HCT116 (cell line): ENCODE measurements at regions not wholly inside any gene's neighbourhood (a gene's known extent, or its start where the extent isn't known, plus 50 kb on each side); places are given as distances from the start of the nearest gene placed in this dataset.

Experiments used
- ATAC-seq: fragments of 200-7000 bp; cut with Tn5 transposase; 2 replicates; pipeline ENCODE4 v1.9.1; 2020; ENCODE audit warnings: mild to moderate bottlenecking, moderate library complexity
- BruUV-seq: library from RNA; stranded (reverse); fragments of 400-500 nt; replicated peaks from 2 replicates; lab custom pipeline; 2021; lab: Mats Ljungman, UMichigan
- CTCF ChIA-PET: fragments of 300-600 bp; sonication (Branson Sonifier 250); formaldehyde crosslinking; loops from one replicate; lab custom pipeline; 2021; ENCODE audit warnings: antibody characterized with exemption; lab: Charles Lee
- POLR2A ChIA-PET: fragments of 300-600, 350-600 bp; sonication (Branson Sonifier 250); formaldehyde crosslinking; loops from one replicate; lab custom pipeline; 2021; ENCODE audit warnings: antibody characterized with exemption; lab: Charles Lee
- RAD21 ChIA-PET, 2 experiments: fragments of 300-600 bp; sonication (Branson Sonifier 250); formaldehyde crosslinking; loops; one replicate each; lab custom pipeline; 2023; ENCODE audit warnings: low total read pairs in 2 of 2; ENCODE audit not compliant: uncharacterized antibody in 2 of 2, unreplicated experiment in 2 of 2, low non-redundant PET in 1 of 2; lab: Charles Lee
- DNase-seq: peaks from one replicate; pipeline ENCODE4 v3.0.0-alpha.2; 2010; ENCODE audit warnings: low read depth, low spot score
- H2AFZ ChIP-seq: fragments of 200-600 bp; shearing (Covaris generic), sonication (generic); 2 replicates; pipeline ENCODE4 v1.6.1; 2017; ENCODE audit warnings: low read depth, mixed run types, mixed read lengths, antibody characterized with exemption, low read length; ENCODE audit not compliant: poor library complexity, severe bottlenecking
- H3K27ac ChIP-seq: 2 replicates; pipeline ENCODE4 v1.5.1; 2012; ENCODE audit warnings: low read depth, low read length
- H3K27me3 ChIP-seq: fragments of 200-600 bp; sonication (generic); 2 replicates; pipeline ENCODE4 v1.6.1; 2016; ENCODE audit warnings: mixed run types, low read length, mixed read lengths; ENCODE audit not compliant: insufficient read depth
- H3K36me3 ChIP-seq, 2 experiments: fragments of 200-500 bp in 1 of 2; fragments of 200-600 bp in 1 of 2; sonication (Bioruptor generic) in 1 of 2; sonication (generic) in 1 of 2; 2 replicates each; pipeline versions ENCODE4 v1.5.1 to v1.6.1; 2014 to 2016; ENCODE audit warnings: low read length in 2 of 2, inconsistent platforms in 1 of 2, mixed read lengths in 1 of 2, mixed run types in 1 of 2; ENCODE audit not compliant: insufficient read depth in 2 of 2, control insufficient read depth in 1 of 2
- H3K4me1 ChIP-seq, 2 experiments: fragments of 200-600 bp in 1 of 2; sonication (generic) in 1 of 2; 2 replicates each; pipeline versions ENCODE4 v1.5.1 to v1.6.1; 2012 to 2017; ENCODE audit warnings: low read length in 2 of 2, inconsistent platforms in 1 of 2, mild to moderate bottlenecking in 1 of 2, mixed read lengths in 1 of 2, mixed run types in 1 of 2, moderate library complexity in 1 of 2; ENCODE audit not compliant: insufficient read depth in 2 of 2, control insufficient read depth in 1 of 2
- H3K4me2 ChIP-seq: fragments of 200-600 bp; sonication (generic); 2 replicates; pipeline ENCODE4 v1.6.1; 2017; ENCODE audit warnings: mixed run types, low read length, mixed read lengths
- H3K4me3 ChIP-seq, 2 experiments: fragments of 200-600 bp in 1 of 2; sonication (generic) in 1 of 2; replicated peaks in 1 of 2; 2 replicates each; pipeline ENCODE4 v1.5.1; 2011 to 2016; ENCODE audit warnings: low read length in 2 of 2, control low read depth in 1 of 2, low read depth in 1 of 2, mild to moderate bottlenecking in 1 of 2, mixed read lengths in 1 of 2, mixed run types in 1 of 2
- H3K79me2 ChIP-seq: fragments of 200-600 bp; sonication (generic); 2 replicates; pipeline ENCODE4 v1.6.1; 2017; ENCODE audit warnings: mild to moderate bottlenecking, mixed run types, low read length, moderate library complexity, mixed read lengths; ENCODE audit not compliant: insufficient read depth
- H3K9ac ChIP-seq: fragments of 200-600 bp; sonication (generic); 2 replicates; pipeline ENCODE4 v1.6.1; 2016; ENCODE audit warnings: low read length, mixed read lengths
- H3K9me2 ChIP-seq: fragments of 200-600 bp; sonication (generic), shearing (Covaris generic); 2 replicates; pipeline ENCODE4 v1.6.1; 2017; ENCODE audit warnings: mixed run types, mild to moderate bottlenecking, moderate library complexity; ENCODE audit not compliant: insufficient read depth
- H3K9me3 ChIP-seq, 2 experiments: fragments of 200-500 bp in 1 of 2; fragments of 200-600 bp in 1 of 2; sonication (Bioruptor generic) in 1 of 2; sonication (generic) in 1 of 2; 2 replicates each; pipeline ENCODE4 v1.6.1; 2014 to 2017; ENCODE audit warnings: low read length in 2 of 2, mixed read lengths in 2 of 2, inconsistent platforms in 1 of 2, low read depth in 1 of 2, mild to moderate bottlenecking in 1 of 2, mixed run types in 1 of 2, moderate library complexity in 1 of 2; ENCODE audit not compliant: control insufficient read depth in 1 of 2, insufficient read depth in 1 of 2
- H4K20me1 ChIP-seq: fragments of 200-600 bp; sonication (generic), shearing (Covaris generic); 2 replicates; pipeline ENCODE4 v1.6.1; 2017; ENCODE audit warnings: mixed run types, mild to moderate bottlenecking, moderate library complexity; ENCODE audit not compliant: insufficient read depth
- ELF1 ChIP-seq: IDR thresholded peaks from 2 replicates; pipeline ENCODE4 v1.6.1; 2012; ENCODE audit warnings: low read depth, borderline replicate concordance
- EZH2 ChIP-seq: fragments of 200-600 bp; sonication (generic); IDR thresholded peaks from 2 replicates; pipeline ENCODE4 v1.6.1; 2017; ENCODE audit warnings: antibody characterized with exemption, mixed run types
- FOSL1 ChIP-seq: IDR thresholded peaks from 2 replicates; pipeline ENCODE4 v1.6.1; 2012; ENCODE audit warnings: low read depth
- POLR2AphosphoS5 ChIP-seq: IDR thresholded peaks from 2 replicates; pipeline ENCODE4 v1.6.1; 2011; ENCODE audit warnings: mild to moderate bottlenecking, low read depth, low read length, moderate library complexity
- REST ChIP-seq: IDR thresholded peaks from 2 replicates; pipeline ENCODE4 v1.6.1; 2012; ENCODE audit warnings: low read depth
- SIN3A ChIP-seq: IDR thresholded peaks from 2 replicates; pipeline ENCODE4 v1.6.1; 2012; ENCODE audit warnings: low read depth
- SRF ChIP-seq: IDR thresholded peaks from 2 replicates; pipeline ENCODE4 v1.6.1; 2012; ENCODE audit warnings: low read depth
- ZBTB33 ChIP-seq: IDR thresholded peaks from 2 replicates; pipeline ENCODE4 v1.6.1; 2011; ENCODE audit warnings: mild to moderate bottlenecking, low read length, moderate library complexity; ENCODE audit not compliant: insufficient replicate concordance; ENCODE audit errors: extremely low read depth
- intact Hi-C: fragments of 100-400 bp; cut with micrococcal nuclease; formaldehyde crosslinking; loops from 2 replicates; pipeline ENCODE4 v1.10.0; 2022

GRCh38 chr18:47628240-47628781 is 302.1 kb downstream of the SMAD2 start:
- Histone ChIP-seq H3K9ac (no peak overlapping the region), H3K36me3 (no peaks in the 10 kb centered on the region), H3K27me3 (peaks cover 20% of the 10 kb centered on the region), H3K4me3 (no peak overlapping the region), H3K9me3 (no peaks in the 10 kb centered on the region), H3K79me2 (no peaks in the 10 kb centered on the region), H3K27ac (no peak overlapping the region), H3K9me2 (no peaks in the 10 kb centered on the region), H3K4me2 (no peak overlapping the region), H3K4me1 (no peaks in the 10 kb centered on the region), H2AFZ (no peak overlapping the region), H4K20me1 (no peaks in the 10 kb centered on the region)
- no TSS peak for BruUV-seq
- ChIA-PET CTCF (no interaction called here), POLR2A (no interaction called here), RAD21 (no interaction called here)
- intact Hi-C loops = no loop called here
- DNase-seq (no peak), ATAC-seq (no peak)
- TF ChIP-seq ELF1 (no peak), POLR2AphosphoS5 (no peak), SIN3A (no peak), ZBTB33 (no peak), FOSL1 (no peak), SRF (no peak), REST (no peak), EZH2 (no peak)
